Renal cortex interstitium (tissue), 11 donors: ENCODE measurements at regions not wholly inside any gene's neighbourhood (a gene's known extent, or its start where the extent isn't known, plus 50 kb on each side); places are given as distances from the start of the nearest gene placed in this dataset.
"Not testable (repeated sequence)": the region's sequence is repeated elsewhere in the genome, so short reads cannot be mapped to it uniquely, and the experiment has no call there.

Experiments used
- DNase-seq, 11 donors: peaks; one replicate each; pipeline ENCODE4 v3.0.0-alpha.2; 2013; ENCODE audit warnings: low read depth in 9 of 11, low spot score in 4 of 11; ENCODE audit errors: extremely low read depth in 1 of 11

DNA sequence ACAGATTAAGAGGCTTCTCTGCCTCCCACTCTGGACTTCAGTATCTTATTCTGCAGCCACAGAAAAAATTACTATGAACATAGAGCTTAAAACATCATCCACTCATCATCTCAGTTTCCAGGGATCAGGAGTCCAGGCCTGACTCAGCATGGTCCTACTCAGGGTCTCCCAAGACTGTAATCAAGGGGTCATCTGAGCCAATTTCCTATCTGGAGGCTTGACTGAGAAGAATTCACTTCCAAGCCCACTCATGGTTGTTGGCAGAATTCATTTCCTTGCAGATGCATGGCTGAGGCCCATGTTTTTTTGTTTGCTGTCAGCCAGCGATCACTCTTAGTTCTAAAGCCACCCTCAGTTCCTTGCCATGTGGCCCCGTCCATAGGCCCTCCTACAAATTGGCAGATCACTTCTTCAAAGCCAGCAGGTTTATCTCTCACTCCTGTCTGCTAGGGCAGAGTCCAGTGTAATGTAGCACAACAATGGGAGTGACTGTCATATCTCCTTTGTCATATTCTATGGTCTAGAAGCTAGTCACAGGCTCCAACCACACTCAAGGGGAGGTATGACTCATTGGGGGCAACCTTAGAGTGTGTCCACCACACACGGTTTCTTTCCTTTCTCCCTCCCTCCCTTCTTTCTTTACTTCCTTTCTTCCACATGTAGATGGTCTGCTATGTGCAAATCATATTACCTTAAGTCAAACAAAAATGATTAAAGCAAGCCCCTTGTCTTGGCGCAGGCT lies 251.6 kb downstream of the QDPR start:
- no peak for DNase-seq

DNA sequence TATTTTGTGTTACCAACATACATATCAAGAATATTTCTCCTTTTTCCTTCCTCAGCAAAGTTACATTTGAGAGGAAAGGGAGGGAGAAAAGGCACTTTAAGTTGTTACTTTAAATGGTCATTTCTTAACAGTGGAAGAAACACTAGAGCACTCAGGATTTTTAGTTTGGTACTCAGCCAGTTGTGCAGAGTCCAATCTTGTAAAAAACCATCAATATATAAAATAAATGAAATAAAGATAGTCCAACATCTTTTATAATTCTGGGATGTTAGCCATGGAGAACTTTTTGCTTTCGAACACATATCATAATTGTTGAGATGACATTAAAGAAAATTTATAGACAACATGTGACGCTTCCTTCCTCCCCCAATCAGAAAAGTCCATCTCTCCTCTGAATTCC lies 253.8 kb downstream of the QDPR start:
- DNase-seq = no peak

DNA sequence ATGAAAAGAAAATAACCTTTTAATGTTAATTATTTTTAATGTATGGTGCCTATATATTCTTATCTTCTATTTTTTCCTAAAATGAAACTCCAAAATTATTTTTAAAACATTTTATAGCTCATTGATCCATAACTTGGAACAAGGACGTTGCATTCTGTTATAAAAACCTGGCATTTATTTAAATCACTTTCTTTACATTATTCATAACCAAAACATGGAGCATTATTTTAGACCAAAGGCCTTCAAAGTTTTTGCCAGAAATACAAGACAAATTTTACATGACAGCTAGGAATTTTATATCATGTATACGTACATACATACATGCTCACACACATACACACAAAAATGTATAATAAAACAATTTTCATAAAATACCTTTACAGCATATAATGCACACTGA lies 259.8 kb downstream of the QDPR start:
- DNase-seq = no peak

DNA sequence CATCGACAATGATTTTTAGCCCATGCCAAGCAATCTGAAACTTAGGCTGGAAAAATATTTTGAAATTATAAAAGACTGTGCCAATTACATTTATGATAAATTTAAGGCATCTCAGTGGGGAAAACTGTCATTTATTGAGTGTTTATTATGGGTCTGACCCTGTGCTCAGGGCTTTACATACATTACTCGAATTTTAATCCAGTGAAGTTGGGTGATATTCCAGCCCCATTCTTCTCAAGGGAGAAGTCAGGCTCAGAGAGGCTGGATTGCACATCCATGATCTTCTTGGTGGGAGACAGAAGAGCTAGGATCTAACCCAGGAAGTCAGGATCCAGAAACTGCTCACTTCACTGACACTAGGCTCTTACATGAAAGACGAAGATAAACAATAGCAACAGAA lies 260.8 kb downstream of the QDPR start:
- no peak for DNase-seq

DNA sequence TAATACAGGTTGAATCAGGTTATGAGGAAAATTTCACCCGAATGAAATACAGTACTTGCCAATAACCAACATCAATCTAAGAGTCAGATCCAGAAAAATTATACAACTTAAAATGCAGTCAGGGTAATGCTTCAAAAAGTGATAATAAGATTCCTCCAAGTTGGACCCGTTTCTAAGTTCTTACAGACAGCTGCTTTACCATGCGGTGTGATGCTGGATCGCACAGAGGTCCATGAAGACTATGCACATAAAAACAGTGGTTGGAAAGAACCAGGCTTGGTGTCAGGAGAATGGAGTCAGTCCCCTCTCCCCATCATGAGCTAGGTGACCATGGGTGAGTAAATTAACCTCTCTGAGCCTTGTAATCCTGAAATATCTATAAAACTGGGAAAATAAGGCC lies 261.3 kb downstream of the QDPR start:
- DNase-seq = no peak

DNA sequence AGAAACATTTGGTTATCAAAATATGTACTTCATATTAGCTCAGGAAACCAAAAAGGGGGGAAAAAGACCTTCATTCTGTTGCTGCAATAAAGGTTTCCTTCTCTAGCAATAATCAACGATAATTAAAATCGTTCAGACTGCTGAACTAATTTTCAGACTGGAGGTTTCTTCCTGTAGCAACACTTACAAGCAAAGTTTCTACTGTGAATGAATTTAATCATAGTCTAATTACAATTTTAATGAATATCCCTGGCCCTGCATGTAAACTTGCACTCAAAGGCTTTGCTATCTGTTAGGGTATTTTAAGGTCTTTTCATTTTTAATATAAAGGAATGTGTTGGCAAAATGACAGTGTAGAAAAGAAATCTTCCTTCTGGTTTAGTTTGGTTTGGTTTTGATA lies 265.2 kb downstream of the QDPR start:
- no peak for DNase-seq

DNA sequence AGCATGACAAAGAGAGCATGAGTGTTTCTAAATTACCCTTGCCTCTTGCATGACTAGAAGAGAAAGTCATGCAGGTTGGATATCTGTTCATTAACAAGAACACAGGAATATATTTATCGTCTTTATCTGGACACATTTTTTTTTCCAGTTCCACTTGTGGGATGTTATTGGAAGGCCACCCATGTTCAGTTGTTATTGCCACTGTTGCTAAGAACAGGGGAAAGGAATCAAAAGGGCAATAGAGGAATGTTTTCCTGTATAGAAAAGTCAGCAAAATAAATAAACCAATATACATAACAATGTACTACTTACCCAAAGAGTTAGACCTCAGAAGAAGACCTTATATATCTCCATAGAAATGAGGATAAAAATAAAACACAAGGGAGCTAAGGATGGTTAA lies 270.1 kb downstream of the QDPR start:
- no peak for DNase-seq

DNA sequence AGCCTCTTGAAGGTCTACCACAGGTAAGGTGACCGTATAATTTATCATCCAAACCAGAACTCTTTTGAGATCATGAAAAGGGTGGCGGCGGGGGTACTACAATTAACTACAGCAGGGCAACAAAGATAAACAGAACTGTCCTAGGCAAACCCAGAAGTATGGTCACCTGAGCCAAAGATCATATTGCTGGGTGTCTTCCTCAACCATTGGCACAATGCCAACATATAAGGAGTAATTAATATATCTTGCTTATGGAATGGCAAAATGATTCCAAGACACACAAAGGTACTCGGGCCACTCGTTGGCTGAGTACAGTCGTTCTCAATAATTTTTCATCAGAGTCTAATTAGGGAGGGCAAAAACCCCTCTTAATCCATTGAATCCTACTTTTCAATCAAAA lies 273.3 kb downstream of the QDPR start:
- DNase-seq = no peak

DNA sequence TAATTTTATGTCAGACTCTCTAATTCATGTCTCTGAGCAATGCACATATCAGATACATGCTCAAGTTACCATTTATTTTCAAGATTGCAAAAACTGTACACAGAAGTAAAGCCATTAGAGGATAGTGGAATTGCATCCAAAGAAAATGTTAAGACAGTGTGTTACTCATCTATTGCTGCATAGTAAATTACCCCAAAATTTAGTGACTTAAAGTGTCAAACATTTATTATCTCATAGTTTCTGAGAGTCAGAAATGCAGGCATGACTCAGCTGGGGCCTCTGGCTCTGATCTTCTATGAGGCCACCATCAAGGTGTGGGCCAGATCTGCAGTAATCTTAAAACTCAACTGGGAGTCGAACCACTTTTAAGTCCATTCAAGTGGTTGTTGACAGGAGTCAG lies 275.2 kb downstream of the QDPR start:
- DNase-seq = no peak

DNA sequence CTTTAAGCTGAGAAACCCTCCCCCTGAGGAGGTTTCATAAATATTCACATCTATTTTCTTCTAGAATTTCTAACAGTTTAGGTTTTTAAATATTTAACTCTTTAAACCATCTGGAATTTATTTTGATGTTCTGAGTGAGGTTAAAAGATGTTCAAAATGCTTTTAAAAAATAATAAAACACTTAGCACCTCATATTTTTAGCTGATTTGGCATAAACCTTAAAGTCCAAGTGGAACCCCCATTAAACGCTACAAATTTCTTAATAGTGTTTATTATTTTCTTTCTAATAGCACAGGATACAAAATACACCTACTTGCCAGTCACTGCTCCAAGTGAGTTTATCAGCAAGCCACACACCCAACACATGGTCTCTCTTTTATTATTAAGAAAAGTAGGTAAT lies 277.2 kb downstream of the QDPR start:
- DNase-seq = no peak

DNA sequence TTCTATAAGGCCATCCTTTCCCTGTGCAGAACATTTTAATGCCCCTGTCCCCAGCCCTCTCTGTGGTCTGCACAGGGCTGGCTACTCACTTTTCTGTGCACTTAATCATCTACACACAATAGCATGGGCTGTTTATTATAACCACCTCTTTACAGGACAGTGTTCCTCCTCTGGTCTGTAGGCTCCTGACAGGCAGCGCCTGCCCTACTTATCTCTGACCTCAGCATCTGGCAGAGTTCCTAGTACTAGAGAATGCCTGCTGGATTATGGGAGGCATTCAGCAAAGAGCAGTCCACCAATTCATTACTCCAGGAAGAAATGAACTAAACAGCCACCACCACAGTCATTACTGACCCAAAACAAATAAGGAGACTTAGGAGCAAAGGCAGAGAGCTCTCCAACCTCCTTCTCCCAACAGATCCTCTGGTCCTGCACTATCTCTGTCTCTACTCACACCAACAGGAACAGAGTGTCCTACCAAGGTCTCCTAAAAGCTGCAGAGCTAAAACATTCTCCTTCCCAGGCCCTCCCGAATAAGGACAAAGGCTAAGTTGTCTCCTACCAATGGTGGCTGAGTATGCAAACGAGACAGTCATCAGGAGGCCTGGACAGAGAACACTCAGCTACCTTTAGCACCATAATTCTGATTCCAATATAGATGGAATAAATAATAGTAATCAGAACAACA lies 279.2 kb downstream of the QDPR start:
- no peak for DNase-seq

DNA sequence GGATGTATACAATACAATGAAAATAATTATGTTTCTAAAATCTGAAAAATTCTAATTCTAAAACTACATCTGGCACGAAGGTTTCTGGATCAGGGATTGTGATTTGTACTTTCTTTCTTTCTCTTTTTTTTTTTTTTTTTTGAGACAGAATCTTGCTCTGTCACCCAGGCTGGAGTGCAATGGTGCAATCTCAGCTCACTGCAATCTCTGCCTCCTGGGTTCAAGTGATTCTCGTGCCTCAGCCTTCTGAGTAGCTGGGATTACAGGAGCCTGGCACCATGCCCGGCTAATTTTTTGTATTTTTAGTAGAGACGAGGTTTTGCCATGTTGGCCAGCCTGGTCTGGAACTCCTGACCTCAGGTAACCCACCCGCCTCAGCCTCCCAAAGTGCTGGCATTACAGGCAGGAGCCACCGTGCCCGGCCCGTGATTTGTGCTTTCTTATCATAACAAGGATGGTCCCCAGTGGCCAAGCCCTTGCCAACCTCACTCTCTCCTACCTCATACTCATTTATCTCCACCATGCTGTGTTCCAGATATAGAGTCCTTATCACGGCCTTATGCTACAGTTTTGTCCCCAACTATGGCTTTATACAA lies 279.9 kb downstream of the QDPR start:
- not testable (repeated sequence) for DNase-seq

DNA sequence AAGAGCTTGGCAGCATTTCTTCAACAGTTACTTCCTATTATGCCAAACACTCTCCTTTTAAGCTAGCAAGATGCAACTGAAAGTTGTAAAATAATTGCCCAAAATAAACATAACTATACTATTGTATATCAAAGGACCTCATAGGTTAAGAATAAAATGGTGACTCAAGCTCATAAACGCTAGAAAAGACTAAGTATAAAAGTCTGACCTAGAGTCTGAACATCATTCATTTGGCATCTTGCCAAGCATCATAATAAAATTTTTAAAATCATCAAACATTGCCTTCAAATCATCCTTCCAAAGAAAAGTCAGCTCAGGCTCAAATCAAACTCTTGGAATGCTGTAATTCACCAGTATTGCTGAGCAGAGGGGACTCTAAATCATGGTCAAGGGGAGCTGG lies 281.2 kb downstream of the QDPR start:
- DNase-seq = no peak

DNA sequence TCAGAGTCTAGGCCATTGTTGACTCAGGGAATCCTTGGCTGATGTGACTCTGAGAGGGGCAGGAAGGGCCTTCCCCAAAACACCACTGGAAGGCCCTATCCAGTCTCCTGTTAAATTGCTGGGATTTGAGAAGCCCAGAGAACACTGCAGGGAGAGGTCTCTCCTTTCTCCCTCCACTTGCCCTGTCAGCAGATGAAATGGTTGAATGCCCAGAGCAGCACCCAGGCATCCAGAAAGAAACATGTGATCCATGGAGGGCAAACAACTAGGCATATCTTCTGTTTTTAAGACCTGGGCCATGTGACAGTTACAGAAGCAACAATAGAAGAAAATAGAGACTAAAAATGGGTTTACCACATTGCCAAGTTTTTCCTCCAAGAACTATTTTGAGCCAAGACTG lies 291.1 kb downstream of the QDPR start:
- no peak for DNase-seq

DNA sequence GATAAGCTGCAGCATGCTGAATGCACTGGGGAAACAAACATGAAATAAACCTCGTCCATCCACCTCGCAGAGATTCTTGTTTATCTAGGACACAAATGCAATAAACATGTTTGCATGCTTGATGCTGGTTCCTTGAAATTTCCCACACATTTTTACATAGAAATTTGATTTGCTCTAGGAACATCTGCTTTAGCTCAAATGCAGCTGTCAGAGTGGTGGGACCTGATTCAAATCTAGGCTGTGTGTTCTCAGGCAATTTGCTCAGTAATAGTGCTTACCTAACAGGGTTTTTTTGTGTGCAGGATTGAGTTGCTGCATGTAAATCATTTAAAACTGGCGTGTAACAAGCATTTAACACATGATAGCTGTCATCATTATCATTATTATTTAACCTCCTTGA lies 293.1 kb downstream of the QDPR start:
- DNase-seq = peak in 1 of 11 donors; percentile 23

DNA sequence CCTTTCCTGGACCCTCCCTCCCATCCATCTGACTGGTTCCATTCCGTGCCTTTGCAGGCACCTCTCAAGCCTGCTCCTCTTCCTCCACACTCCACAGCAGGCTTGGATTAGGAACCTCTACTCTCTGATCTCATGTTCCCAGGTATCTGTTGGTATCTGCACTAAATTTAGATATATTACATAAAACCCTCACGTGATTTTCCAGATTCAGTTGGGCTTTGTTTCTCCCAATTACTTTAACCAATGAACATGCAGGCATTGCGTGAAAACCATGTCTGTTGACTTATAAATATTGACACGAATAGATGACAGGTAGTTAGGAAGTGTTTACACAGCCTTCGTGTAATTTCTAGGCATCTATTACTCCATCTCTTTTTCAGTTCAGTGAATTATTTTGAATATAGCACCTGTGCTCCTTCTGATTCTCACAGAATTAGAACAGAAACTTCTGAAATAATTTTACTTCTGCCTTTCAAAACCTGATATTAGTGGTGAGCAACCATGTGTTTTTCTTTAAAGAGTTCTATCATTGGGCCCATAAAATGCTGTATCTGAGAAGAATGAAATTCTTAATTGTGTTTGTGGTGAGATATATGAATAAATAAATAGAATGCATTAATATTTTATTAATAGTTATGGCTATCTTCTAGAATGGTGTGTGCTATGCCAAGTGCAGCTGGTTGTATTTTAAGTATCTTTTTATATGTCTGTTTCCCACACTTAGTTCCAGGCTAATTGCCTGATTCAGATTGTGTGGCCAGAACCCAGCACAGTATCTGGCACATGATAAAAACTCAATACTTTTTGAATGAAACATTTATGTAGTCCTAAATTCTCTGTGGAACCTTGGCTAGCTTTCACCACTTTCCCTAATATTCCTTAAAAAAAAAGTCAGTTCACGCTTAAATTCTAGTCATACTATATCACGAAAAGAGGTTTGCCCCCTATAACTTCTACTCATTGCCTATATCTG lies 304.8 kb downstream of the QDPR start:
- no peak for DNase-seq

DNA sequence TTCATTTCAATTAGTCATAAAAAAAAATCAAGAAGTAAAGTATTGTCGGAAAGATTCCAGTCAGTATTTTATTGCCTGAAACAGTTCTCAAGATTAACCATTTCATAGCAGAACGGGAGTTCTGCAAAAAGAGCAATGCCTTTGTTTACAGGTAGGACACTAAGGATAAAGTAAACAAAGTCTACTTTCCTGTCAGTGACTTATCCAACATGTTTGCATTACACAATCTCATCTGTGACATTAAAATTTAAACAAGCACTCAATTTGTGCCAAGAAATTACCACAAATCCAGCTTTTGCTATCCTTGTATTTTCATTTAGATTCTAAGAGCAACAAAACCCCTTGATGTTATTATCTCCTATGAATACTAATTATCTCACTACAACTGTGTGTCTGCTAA lies 306.5 kb upstream of the LDB2 start:
- DNase-seq = no peak

DNA sequence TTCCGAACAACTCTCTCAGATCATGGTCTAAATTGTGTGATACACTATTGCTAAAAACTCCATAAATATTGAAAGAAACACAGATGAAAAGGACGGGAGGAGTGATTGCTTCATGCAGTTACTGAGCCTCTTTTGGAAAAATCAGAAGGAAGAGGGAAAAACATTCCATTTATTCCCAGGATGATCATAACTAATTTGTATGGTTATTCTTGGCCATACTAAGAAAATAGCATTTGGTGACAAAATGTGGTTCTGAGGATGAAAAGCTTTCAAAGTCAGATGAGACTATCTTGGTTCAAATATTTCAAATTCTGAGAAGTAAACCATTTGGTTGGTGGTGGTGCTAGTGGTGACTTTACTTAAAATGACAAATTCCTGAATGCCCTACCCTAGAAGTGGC lies 305.4 kb upstream of the LDB2 start:
- DNase-seq = no peak

DNA sequence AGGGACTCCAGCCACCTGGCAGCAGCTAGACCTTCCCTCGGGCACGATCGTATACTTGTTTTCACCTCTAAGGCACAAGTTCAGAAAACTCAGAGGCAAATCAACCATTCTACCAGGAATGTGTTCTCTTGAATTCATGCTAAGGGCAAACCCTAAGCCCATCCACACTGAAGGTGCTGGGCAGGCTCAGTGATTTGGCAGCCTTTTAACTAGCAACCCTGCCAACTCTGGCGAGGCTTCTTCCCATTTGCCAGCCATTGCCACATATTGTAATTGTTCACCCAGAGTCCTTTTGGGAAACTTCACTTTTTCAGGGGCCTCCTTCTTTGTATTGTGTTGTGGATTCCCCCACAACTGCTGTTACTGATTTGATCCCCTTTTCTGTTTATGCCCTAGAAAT lies 298.6 kb upstream of the LDB2 start:
- DNase-seq = no peak
